Thymus (tissue), 11 donors: ENCODE measurements at regions not wholly inside any gene's neighbourhood (a gene's known extent, or its start where the extent isn't known, plus 50 kb on each side); places are given as distances from the start of the nearest gene placed in this dataset.
"Not testable (repeated sequence)": the region's sequence is repeated elsewhere in the genome, so short reads cannot be mapped to it uniquely, and the experiment has no call there.

Experiments used
- DNase-seq, 9 donors: peaks; one replicate each; pipeline ENCODE4 v3.0.0-alpha.2; 2013; ENCODE audit warnings: low spot score in 9 of 9, low read depth in 6 of 9, missing footprints in 1 of 9
- H3K27ac ChIP-seq, 2 donors: one replicate each; pipeline ENCODE4 v1.5.1; 2013; ENCODE audit warnings: control low read depth in 1 of 2, low read depth in 1 of 2, low read length in 1 of 2, mild to moderate bottlenecking in 1 of 2, moderate library complexity in 1 of 2
- H3K27me3 ChIP-seq, 2 donors: one replicate each; pipeline ENCODE4 v1.5.1; 2013; ENCODE audit warnings: low read length in 1 of 2; ENCODE audit not compliant: control insufficient read depth in 2 of 2, insufficient read depth in 1 of 2
- H3K36me3 ChIP-seq, 2 donors: one replicate each; pipeline ENCODE4 v1.5.1; 2013; ENCODE audit warnings: low read length in 1 of 2, mild to moderate bottlenecking in 1 of 2, moderate library complexity in 1 of 2; ENCODE audit not compliant: control insufficient read depth in 2 of 2, insufficient read depth in 2 of 2
- H3K4me1 ChIP-seq, 2 donors: one replicate each; pipeline ENCODE4 v1.5.1; 2013; ENCODE audit warnings: low read length in 2 of 2; ENCODE audit not compliant: control insufficient read depth in 2 of 2, insufficient read depth in 2 of 2
- H3K4me3 ChIP-seq, 2 donors: one replicate each; pipeline ENCODE4 v1.5.1; 2013; ENCODE audit warnings: low read length in 2 of 2, control low read depth in 1 of 2, mild to moderate bottlenecking in 1 of 2
- H3K9me3 ChIP-seq, 2 donors: one replicate each; pipeline ENCODE4 v1.5.1; 2013; ENCODE audit warnings: low read length in 1 of 2, mild to moderate bottlenecking in 1 of 2; ENCODE audit not compliant: control insufficient read depth in 2 of 2, insufficient read depth in 1 of 2
- WGBS: extraction: QIAGEN DNeasy Blood & Tissue Kit; methylation state at CpG from one replicate; pipeline ENCODE4 v1.1.7; 2013; 5-methylcytosine and 5-hydroxymethylcytosine counted together
- donor health status: healthy.

GRCh38 chr12:112680993-112681392, 110.6 kb upstream of the RPH3A start:
- DNase-seq: no peak
- Histone ChIP-seq H3K27me3 (peaks cover 0 to 2% of the 10 kb centered on the region in 2 donors), H3K27ac (no peak overlapping the region), H3K9me3 (no peaks in the 10 kb centered on the region), H3K36me3 (no peaks in the 10 kb centered on the region), H3K4me1 (no peaks in the 10 kb centered on the region), H3K4me3 (no peak overlapping the region)
- 87% methylated on average over 4 of the region's 4 CpGs for WGBS

DNA sequence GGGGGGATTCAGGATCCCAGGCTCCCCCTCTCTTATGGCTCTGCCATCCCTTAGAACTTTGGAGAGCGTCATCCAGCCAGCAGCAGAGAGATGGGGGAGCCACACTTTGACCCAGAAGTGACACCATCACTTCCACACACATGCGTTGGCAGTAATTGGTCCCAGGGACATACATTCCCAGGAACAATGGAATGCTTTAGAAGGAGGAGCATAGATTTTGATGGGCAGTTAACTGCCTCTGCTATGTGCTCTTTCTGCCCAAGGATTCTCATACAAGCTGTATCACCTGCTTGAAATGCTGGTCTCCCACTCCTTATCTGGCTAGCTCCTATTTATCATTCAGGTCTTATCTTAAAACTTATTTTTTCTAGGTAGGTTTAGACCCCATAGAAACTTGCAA, 109.0 kb upstream of the RPH3A start:
- DNase-seq: no peak
- 91% methylated on average over 2 of the region's 2 CpGs for WGBS
- Histone ChIP-seq H3K27me3 (no peaks in the 10 kb centered on the region), H3K9me3 (no peaks in the 10 kb centered on the region), H3K4me1 (no peaks in the 10 kb centered on the region), H3K4me3 (no peak overlapping the region), H3K27ac (no peak overlapping the region), H3K36me3 (no peaks in the 10 kb centered on the region)

DNA sequence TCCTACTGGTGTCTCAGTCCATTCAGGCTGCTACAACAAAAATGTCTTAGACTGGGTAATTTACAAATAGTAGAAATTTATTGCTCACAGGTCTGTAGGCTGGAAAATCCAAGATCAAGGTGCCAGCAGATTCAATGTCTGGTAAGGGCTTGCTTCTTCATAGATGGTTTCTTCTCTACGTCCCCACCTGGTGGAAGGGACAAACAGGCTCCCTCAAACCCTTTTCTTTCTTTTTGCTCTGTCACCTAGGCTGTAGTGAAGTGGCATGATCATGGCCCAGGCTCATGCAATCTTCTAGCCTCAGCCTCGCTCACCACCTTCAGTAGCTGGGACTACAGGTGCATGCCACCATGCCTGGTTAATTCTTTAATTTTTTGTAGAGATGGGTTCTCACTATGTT, 106.8 kb upstream of the RPH3A start:
- Histone ChIP-seq H3K4me1 (no peaks in the 10 kb centered on the region), H3K27me3 (no peaks in the 10 kb centered on the region), H3K4me3 (no peak overlapping the region), H3K27ac (no peak overlapping the region), H3K9me3 (no peaks in the 10 kb centered on the region), H3K36me3 (no peaks in the 10 kb centered on the region)
- WGBS: 68% methylated on average over 2 of the region's 2 CpGs
- DNase-seq: no peak

- no peak overlapping the region for H3K27ac ChIP-seq
- H3K36me3 ChIP-seq: no peaks in the 10 kb centered on the region
- no peaks in the 10 kb centered on the region for H3K9me3 ChIP-seq
- no peaks in the 10 kb centered on the region for H3K27me3 ChIP-seq
- DNase-seq: no peak
- WGBS: 91% methylated on average over 2 of the region's 2 CpGs
- no peaks in the 10 kb centered on the region for H3K4me1 ChIP-seq
- no peak overlapping the region for H3K4me3 ChIP-seq
These were observed 106.2 kb upstream of the RPH3A start for GRCh38 chr12:112685321-112685720.

GRCh38 chr12:112686373-112686772, 105.2 kb upstream of the RPH3A start:
- no peaks in the 10 kb centered on the region for H3K9me3 ChIP-seq
- H3K36me3 ChIP-seq: no peaks in the 10 kb centered on the region
- WGBS: 94% methylated on average over 2 of the region's 2 CpGs
- H3K4me1 ChIP-seq: no peaks in the 10 kb centered on the region
- H3K27me3 ChIP-seq: no peaks in the 10 kb centered on the region
- no peak overlapping the region for H3K27ac ChIP-seq
- no peak overlapping the region for H3K4me3 ChIP-seq
- no peak for DNase-seq

DNA sequence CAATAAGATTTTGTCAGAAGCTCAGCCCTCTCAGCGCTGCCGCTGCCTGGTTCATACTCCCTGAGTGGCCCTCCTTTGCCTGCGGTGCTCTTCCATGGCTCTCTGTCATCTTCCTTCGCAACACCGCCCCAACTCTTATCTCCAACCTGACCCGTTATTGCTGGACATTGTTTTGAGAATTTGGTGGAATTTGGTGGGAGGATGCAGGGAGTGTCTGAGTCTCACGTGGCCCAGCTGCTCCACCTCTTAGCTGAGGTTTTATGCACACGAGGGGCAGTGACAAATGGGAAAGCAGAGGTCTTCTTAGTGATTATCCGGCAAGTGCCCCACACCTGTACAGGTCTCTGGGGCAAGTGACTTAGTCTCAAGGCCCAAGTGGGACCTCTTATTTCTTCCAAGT, 97.5 kb upstream of the RPH3A start:
- Histone ChIP-seq H3K27ac (no peak overlapping the region), H3K9me3 (no peaks in the 10 kb centered on the region)
- DNase-seq: no peak

GRCh38 chr12:112697441-112697840, 94.1 kb upstream of the RPH3A start:
- H3K4me1 ChIP-seq, DNase-seq, H3K4me3 ChIP-seq, H3K27ac ChIP-seq, H3K9me3 ChIP-seq, H3K27me3 ChIP-seq, H3K36me3 ChIP-seq: not testable (repeated sequence)
- WGBS: 91% methylated on average over 7 of the region's 7 CpGs

More for the DNA sequence above, 97.5 kb upstream of the RPH3A start:
- no peaks in the 10 kb centered on the region for H3K27me3 ChIP-seq
- H3K36me3 ChIP-seq: no peaks in the 10 kb centered on the region
- WGBS: 85% methylated on average over 9 of the region's 9 CpGs
- H3K4me1 ChIP-seq: no peaks in the 10 kb centered on the region
- no peak overlapping the region for H3K4me3 ChIP-seq

GRCh38 chr12:112705037-112705632, 86.4 kb upstream of the RPH3A start:
- no peaks in the 10 kb centered on the region for H3K9me3 ChIP-seq
- H3K27me3 ChIP-seq: no peaks in the 10 kb centered on the region
- no peaks in the 10 kb centered on the region for H3K36me3 ChIP-seq
- no peak for DNase-seq
- no peak overlapping the region for H3K27ac ChIP-seq
- no peaks in the 10 kb centered on the region for H3K4me1 ChIP-seq
- H3K4me3 ChIP-seq: no peak overlapping the region

DNA sequence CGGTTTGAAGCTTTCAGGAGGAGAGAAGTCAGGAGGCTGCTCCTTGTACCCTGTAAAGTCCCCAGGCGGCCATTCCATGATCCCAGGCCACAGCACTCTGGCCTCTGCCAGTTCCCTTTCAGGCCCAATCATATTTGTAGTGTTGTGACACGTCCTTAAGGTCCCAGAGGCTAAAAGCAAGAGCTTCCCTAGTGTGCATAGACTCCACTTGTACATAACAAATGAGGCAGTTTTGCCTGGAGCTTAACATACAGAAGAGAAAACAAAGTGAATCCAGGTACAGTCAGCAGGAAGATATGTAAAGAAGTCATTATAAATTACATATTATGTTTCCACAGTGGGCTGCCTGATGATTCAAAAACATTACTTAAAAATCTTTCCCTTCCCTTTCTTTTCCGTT, 81.1 kb upstream of the RPH3A start:
- Histone ChIP-seq H3K9me3 (no peaks in the 10 kb centered on the region), H3K4me3 (no peak overlapping the region), H3K27ac (no peak overlapping the region), H3K27me3 (no peaks in the 10 kb centered on the region), H3K36me3 (no peaks in the 10 kb centered on the region), H3K4me1 (no peaks in the 10 kb centered on the region)
- no peak for DNase-seq
- WGBS: 83% methylated on average over 4 of the region's 4 CpGs

DNA sequence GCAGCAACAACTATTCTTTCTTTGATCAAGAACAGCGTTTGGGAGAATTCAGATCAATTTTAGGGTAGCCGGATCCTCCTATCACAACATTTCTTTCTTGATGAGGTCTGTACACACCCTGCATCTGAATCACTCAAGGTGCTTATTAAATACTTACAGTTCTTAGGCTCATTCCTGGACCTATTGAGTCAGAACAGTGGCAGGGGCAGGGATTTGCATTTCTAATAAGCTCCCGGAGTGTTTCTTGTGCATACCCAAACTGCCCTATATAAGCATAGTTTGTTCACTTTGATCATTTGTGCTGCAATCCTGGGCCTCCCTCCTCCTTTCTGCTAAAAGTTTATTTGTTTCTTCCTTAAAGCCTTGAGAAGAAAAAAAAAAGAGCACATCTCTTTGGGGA, 80.5 kb upstream of the RPH3A start:
- 98% methylated on average over 3 of the region's 3 CpGs for WGBS
- no peaks in the 10 kb centered on the region for H3K9me3 ChIP-seq
- no peak overlapping the region for H3K27ac ChIP-seq
- H3K4me1 ChIP-seq: no peaks in the 10 kb centered on the region
- no peak overlapping the region for H3K4me3 ChIP-seq
- no peaks in the 10 kb centered on the region for H3K36me3 ChIP-seq
- H3K27me3 ChIP-seq: no peaks in the 10 kb centered on the region
- no peak for DNase-seq
